Stimulated activated effector memory CD8-positive, alpha-beta T cell treated with anti-CD3 and anti-CD28 coated beads, Interleukin-12 subunit alpha, Interleukin-12 subunit beta, amount 100 ng/mL, for 72 hours (primary cell): ENCODE measurements at regions not wholly inside any gene's neighbourhood (a gene's known extent, or its start where the extent isn't known, plus 50 kb on each side); places are given as distances from the start of the nearest gene placed in this dataset.
"Not testable (repeated sequence)": the region's sequence is repeated elsewhere in the genome, so short reads cannot be mapped to it uniquely, and the experiment has no call there.

Experiments used
- ATAC-seq: fragments of 150-1000 bp; cut with Tn5 transposase; 2 replicates; pipeline ENCODE4 v1.10.0; 2021
- DNase-seq, 2 donors: peaks; one replicate each; pipeline ENCODE4 v3.0.0; 2021 to 2022; ENCODE audit warnings: low spot score in 2 of 2
- H3K27ac Mint-ChIP-seq: one replicate; pipeline ENCODE4 v1.8.0; 2022; ENCODE audit warnings: mild to moderate bottlenecking, mixed read lengths
- H3K36me3 Mint-ChIP-seq: one replicate; pipeline ENCODE4 v1.8.0; 2022; ENCODE audit warnings: mild to moderate bottlenecking, mixed read lengths
- H3K4me1 Mint-ChIP-seq: one replicate; pipeline ENCODE4 v1.8.0; 2022; ENCODE audit warnings: mixed read lengths
- H3K4me3 Mint-ChIP-seq: one replicate; pipeline ENCODE4 v1.8.0; 2022; ENCODE audit warnings: mild to moderate bottlenecking, mixed read lengths
- H3K9me3 Mint-ChIP-seq: one replicate; pipeline ENCODE4 v1.8.0; 2022; ENCODE audit warnings: mixed read lengths

DNA sequence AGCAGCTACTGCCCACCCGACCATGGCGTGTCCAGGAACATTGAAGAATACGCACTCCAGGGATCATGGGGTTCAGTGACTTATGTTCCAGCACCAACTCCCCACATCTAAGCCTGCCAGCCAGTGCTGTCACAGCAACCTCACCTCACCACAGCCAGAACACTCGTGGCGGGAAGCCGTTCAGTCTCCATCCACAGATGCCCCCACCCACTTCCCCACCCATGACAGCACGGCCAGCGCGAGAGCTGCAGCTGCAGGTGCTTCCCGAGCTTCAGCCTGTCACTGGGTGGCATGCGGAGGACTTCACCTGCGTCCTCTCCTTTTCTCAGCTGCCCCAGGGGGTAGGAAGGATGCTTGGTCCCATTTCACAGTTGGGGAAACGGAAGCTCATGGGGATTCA is 50.3 kb downstream of the RBFOX3 start:
- Mint-ChIP-seq H3K4me1 (peaks cover 20% of the 10 kb centered on the region), H3K27ac (no peak overlapping the region), H3K4me3 (no peak overlapping the region), H3K9me3 (peaks cover 3% of the 10 kb centered on the region), H3K36me3 (peaks cover 3% of the 10 kb centered on the region)
- DNase-seq: no peak
- ATAC-seq: no peak

DNA sequence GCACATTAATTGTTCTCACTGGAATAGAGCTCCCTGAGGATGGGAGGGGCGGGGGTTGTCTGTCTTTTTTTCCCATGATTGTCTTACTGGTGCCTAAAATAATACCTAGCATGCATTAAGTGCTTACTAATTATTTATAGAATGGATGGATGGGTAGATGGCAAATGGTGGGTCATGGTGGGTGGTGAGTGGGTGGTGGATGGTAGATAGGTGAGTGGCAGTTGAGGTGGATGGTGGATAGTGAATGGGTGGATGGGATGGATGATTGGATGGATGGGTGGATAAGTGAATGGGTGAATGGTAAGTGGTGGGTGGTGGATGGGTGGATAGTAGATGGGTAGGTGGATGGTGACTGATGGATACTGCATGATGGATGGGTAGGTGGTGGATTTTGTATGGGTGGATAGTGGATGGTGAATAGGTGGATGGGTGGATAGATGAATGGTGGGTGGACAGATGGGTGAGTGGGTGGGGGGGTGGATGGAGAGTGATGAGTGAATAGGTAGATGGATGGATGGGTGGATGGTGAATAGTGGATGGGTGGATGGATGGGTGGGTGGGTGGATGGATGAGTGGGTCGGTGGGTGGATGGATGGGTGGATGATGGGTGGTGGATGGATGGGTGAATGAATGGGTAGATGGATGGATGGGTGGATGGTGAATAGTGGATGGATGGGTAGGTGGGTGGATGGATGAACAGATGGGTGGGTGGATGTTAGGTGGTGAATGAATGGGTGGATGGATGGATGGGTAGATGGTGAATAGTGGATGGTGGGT is 51.6 kb downstream of the RBFOX3 start:
- no peak overlapping the region for H3K4me3 Mint-ChIP-seq
- H3K36me3 Mint-ChIP-seq: peaks cover 9% of the 10 kb centered on the region
- H3K9me3 Mint-ChIP-seq: peaks cover 5% of the 10 kb centered on the region
- no peak for ATAC-seq
- no peak for DNase-seq
- no peak overlapping the region for H3K27ac Mint-ChIP-seq
- H3K4me1 Mint-ChIP-seq: peaks cover 23% of the 10 kb centered on the region

DNA sequence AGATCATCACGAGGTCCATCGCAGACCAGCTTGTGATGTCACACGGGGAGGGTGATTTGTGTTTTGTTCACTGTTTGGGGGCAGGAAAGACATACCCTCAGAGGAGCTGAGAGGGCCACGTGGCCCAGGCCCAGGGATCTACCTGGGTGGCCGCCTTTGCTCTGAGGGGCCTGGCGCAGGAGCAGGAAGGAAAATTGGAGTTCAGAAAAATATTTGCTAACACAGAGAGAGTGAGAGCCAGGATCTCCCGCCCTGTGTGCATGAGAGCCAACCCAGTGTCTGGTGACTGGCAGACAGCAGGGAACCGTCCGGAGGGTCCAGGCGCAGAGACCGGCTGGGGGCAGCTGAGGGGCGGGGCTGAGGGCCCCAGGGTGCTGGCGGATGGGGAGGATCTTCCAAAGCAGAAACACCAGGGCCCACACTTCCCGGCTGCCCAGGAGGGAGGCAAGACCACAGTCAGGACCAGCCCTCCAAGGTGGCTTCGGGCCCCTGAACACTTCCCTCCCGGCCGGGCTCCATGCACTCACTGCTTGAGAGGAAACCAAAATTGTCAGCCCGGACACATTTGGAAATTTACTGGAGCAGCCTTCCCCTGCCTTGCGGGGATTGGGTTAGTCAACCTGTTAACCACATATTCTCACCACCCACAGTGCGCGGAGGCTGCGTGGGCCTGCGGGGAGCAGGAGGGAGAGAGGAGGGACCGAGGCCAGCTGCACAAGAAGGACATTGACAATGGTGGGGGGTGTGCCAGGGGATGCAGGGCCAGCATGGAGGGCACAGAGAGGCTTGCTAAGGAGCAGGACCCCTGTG is 52.6 kb downstream of the RBFOX3 start:
- H3K27ac Mint-ChIP-seq: no peak overlapping the region
- H3K9me3 Mint-ChIP-seq: peaks cover 5% of the 10 kb centered on the region
- H3K36me3 Mint-ChIP-seq: peaks cover 9% of the 10 kb centered on the region
- DNase-seq (no peak), ATAC-seq (no peak)
- H3K4me1 Mint-ChIP-seq: peaks cover 23% of the 10 kb centered on the region
- no peak overlapping the region for H3K4me3 Mint-ChIP-seq

GRCh38 chr17:79557276-79558090 is 53.4 kb downstream of the RBFOX3 start:
- H3K27ac Mint-ChIP-seq: no peak overlapping the region
- H3K36me3 Mint-ChIP-seq: peaks cover 9% of the 10 kb centered on the region
- DNase-seq: no peak
- H3K4me3 Mint-ChIP-seq: no peak overlapping the region
- H3K4me1 Mint-ChIP-seq: peaks cover 23% of the 10 kb centered on the region
- ATAC-seq: no peak
- H3K9me3 Mint-ChIP-seq: peaks cover 5% of the 10 kb centered on the region

DNA sequence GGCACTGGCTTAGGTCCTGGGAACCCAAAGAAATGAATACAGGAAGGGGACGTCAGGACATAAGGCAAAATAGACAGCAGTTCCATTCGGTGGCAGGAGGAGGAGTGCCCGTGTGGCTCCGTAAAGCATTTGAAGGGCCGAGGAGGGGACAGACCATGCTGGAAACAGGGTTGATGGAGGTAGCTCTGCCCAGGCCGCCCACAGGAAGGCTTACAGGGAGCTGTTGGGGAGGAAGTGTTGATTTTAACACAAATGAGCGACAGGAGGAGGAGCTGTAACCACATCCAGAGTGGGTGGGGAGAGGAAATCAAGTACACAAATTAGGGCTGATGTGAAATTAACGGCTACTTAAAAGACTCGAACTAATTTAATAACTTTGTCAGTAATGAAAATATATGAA is 54.6 kb downstream of the RBFOX3 start:
- DNase-seq (no peak), ATAC-seq (peak; percentile 47)
- H3K9me3 Mint-ChIP-seq: peaks cover 5% of the 10 kb centered on the region
- H3K27ac Mint-ChIP-seq: peak overlapping the region; percentile 75
- peaks cover 9% of the 10 kb centered on the region for H3K36me3 Mint-ChIP-seq
- peaks cover 23% of the 10 kb centered on the region for H3K4me1 Mint-ChIP-seq
- H3K4me3 Mint-ChIP-seq: peak overlapping the region; percentile 38

GRCh38 chr17:79555543-79555942 is 55.3 kb downstream of the RBFOX3 start:
- DNase-seq (no peak), ATAC-seq (no peak)
- peaks cover 23% of the 10 kb centered on the region for H3K4me1 Mint-ChIP-seq
- peaks cover 5% of the 10 kb centered on the region for H3K9me3 Mint-ChIP-seq
- H3K4me3 Mint-ChIP-seq: no peak overlapping the region
- H3K27ac Mint-ChIP-seq: no peak overlapping the region
- peaks cover 9% of the 10 kb centered on the region for H3K36me3 Mint-ChIP-seq

DNA sequence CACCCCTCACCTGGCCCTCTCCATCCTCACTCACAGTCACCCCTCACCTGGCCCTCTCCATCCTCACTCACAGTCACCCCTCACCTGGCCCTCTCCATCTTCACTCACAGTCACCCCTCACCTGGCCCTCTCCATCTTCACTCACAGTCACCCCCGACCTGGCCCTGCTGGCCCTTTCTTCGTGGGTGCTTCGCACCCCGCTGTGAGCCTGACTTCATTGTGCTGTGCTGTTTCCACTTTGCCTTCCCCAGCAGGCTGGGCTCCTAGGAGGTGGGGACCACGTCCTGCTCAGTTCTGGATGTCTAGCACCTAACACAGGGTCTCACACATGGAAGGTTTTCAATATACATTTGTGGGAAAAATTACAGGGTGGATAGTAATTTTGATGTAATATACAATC is 56.5 kb downstream of the RBFOX3 start:
- H3K4me3 Mint-ChIP-seq, DNase-seq, ATAC-seq, H3K36me3 Mint-ChIP-seq, H3K27ac Mint-ChIP-seq, H3K9me3 Mint-ChIP-seq: not testable (repeated sequence)
- peaks cover 23% of the 10 kb centered on the region for H3K4me1 Mint-ChIP-seq

DNA sequence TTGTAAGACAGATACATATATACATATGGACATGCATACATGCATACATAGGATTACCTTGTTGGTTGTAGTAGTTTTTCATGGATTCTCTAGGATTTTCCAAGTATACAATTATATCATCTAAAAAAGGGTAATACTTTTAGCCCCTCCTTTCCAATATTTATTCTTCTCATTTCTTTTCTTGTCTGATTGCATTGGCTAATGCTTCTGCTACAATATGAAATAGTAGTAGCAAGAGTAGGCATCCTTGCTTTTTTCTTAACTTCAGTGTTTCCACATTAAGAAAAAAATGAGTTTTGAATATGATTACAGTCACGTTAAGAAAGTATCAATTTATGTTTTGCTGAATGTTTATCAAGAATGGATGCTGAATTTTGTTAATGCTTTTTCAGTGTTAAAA is 58.0 kb downstream of the RBFOX3 start:
- DNase-seq (no peak), ATAC-seq (no peak)
- Mint-ChIP-seq H3K4me1 (peaks cover 20% of the 10 kb centered on the region), H3K9me3 (peaks cover 5% of the 10 kb centered on the region), H3K27ac (no peak overlapping the region), H3K36me3 (peaks cover 9% of the 10 kb centered on the region), H3K4me3 (no peak overlapping the region)

DNA sequence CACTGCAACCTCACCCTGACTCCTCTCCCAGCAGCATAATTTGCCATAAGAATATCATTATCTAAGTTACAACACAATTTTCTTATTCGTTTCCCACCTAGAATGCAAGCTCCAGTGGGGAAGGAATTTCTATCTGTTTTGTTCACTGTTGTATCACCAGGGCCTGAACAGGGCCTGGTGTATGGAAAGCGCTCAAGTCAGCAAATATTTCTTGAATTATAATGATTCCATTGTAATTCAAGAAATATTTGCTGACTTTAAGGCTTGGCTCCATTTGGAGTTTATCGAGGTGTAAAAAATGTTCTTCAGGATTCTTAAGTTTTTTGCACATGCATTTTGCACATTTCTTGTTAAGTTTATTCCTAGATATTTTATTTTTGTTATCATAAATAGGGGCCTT is 58.4 kb downstream of the RBFOX3 start:
- peaks cover 5% of the 10 kb centered on the region for H3K9me3 Mint-ChIP-seq
- H3K4me1 Mint-ChIP-seq: peaks cover 16% of the 10 kb centered on the region
- DNase-seq (no peak), ATAC-seq (no peak)
- H3K4me3 Mint-ChIP-seq: no peak overlapping the region
- H3K27ac Mint-ChIP-seq: no peak overlapping the region
- H3K36me3 Mint-ChIP-seq: peaks cover 9% of the 10 kb centered on the region

DNA sequence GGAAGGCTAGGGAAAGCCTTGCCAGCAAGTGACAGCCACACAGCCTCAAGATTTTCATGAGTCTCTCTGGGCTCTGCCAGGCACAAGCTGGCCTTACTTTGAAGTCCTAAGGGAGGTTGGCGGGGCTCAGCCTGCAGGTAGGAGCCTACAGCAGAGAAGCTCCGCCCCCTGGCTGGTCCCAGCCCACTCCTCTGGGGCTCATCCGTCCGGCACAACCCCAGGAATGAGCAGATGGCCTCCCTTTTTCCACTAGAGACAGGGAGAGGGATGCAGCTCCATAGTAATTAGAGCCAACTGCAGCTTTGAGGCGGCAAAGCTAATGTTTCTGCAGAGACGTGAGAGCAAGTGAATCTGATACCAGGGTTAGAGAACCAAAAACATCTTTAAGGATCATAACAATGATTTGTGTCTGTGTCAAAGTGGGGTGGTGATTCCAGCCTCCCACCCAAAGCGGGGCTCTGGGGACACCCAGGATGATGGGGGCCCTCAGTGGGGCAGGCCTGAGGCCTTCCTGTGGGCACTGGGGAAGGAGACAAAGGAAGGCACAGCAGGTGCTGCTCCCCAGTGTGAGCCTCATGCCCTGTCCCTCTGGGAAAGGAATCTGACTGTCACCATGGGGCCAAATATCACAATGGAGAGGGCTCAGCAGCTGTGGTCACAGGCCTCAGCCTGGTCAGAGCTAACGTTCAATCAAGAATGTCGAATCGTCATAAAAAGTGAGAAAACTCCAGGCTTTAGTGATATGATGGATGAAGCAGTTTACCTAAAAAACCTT is 61.5 kb downstream of the RBFOX3 start:
- H3K4me3 Mint-ChIP-seq: no peak overlapping the region

GRCh38 chr17:79548116-79548515 is 62.7 kb downstream of the RBFOX3 start:
- no peaks in the 10 kb centered on the region for H3K9me3 Mint-ChIP-seq
- no peak overlapping the region for H3K27ac Mint-ChIP-seq
- ATAC-seq (no peak), DNase-seq (no peak)
- no peaks in the 10 kb centered on the region for H3K36me3 Mint-ChIP-seq
- no peaks in the 10 kb centered on the region for H3K4me1 Mint-ChIP-seq
- no peak overlapping the region for H3K4me3 Mint-ChIP-seq

More for the DNA sequence above, 61.5 kb downstream of the RBFOX3 start:
- ATAC-seq (no peak), DNase-seq (no peak)
- Mint-ChIP-seq H3K36me3 (no peaks in the 10 kb centered on the region), H3K9me3 (no peaks in the 10 kb centered on the region), H3K27ac (no peak overlapping the region), H3K4me1 (no peaks in the 10 kb centered on the region)

- no peaks in the 10 kb centered on the region for H3K4me1 Mint-ChIP-seq
- H3K27ac Mint-ChIP-seq: no peak overlapping the region
- no peak for ATAC-seq
- no peaks in the 10 kb centered on the region for H3K9me3 Mint-ChIP-seq
- no peak overlapping the region for H3K4me3 Mint-ChIP-seq
- no peaks in the 10 kb centered on the region for H3K36me3 Mint-ChIP-seq
- no peak for DNase-seq
Observed at GRCh38 chr17:79547586-79547985, 63.3 kb downstream of the RBFOX3 start.

GRCh38 chr17:79547171-79547570 is 63.7 kb downstream of the RBFOX3 start:
- DNase-seq, H3K9me3 Mint-ChIP-seq, H3K4me1 Mint-ChIP-seq, H3K27ac Mint-ChIP-seq, H3K4me3 Mint-ChIP-seq, ATAC-seq, H3K36me3 Mint-ChIP-seq: not testable (repeated sequence)

DNA sequence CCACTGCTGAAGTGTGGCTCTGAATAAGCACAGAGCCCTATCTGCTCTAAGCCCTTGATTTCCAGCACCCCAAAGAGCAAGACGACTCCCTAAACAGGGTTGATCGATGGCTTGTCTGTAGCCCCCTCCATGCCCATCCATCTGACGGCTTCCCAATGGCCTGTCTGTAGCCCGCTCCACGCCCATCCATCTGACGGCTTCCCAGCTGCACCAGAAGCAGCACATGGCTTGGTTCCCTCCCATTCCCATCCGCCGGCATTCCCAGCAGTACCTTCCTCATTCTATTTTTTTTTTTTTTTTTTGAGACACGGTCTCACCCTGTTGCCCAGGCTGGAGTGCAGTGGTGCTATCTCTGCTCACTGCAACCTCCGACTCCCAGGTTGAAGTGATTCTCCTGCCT is 64.5 kb downstream of the RBFOX3 start:
- no peak overlapping the region for H3K27ac Mint-ChIP-seq
- H3K36me3 Mint-ChIP-seq: no peaks in the 10 kb centered on the region

More for the DNA sequence above, 64.5 kb downstream of the RBFOX3 start:
- no peak for DNase-seq
- ATAC-seq: no peak
- Mint-ChIP-seq H3K4me3 (no peak overlapping the region), H3K9me3 (no peaks in the 10 kb centered on the region), H3K4me1 (no peaks in the 10 kb centered on the region)
